B cell (primary cell): ENCODE measurements at regions not wholly inside any gene's neighbourhood (a gene's known extent, or its start where the extent isn't known, plus 50 kb on each side); places are given as distances from the start of the nearest gene placed in this dataset.

ENCODE experiments used
- CTCF ChIP-seq: fragments of 200-600 bp; IDR thresholded peaks from one replicate; pipeline ENCODE4 v1.8.0; 2022; ENCODE audit warnings: antibody characterized with exemption, mild to moderate bottlenecking
- EZH2 ChIP-seq: IDR thresholded peaks from 2 replicates; pipeline ENCODE4 v1.6.1; 2012; ENCODE audit warnings: borderline replicate concordance, low read depth, mild to moderate bottlenecking, moderate library complexity, low read length; ENCODE audit not compliant: insufficient read depth, poor library complexity, severe bottlenecking

GRCh38 chr12:9365296-9365695 lies 157.1 kb upstream of the PZP start:
- TF ChIP-seq CTCF (no peak), EZH2 (no peak)
